Thoracic aorta (tissue), 2 donors: ENCODE measurements at regions not wholly inside any gene's neighbourhood (a gene's known extent, or its start where the extent isn't known, plus 50 kb on each side); places are given as distances from the start of the nearest gene placed in this dataset.

Experiments
- ATAC-seq: fragments of 150-250 bp; one replicate; pipeline ENCODE4 v1.8.0; 2017; ENCODE audit warnings: low read depth; ENCODE audit not compliant: insufficient number of reproducible peaks, low FRiP score
- DNase-seq: peaks from one replicate; pipeline ENCODE4 v3.0.0-alpha.2; 2020; ENCODE audit warnings: low spot score
- H3K27ac ChIP-seq, 2 donors: fragments of 200-600 bp; sonication (generic); 1 replicate in 1 of 2; 2 replicates in 1 of 2; pipeline ENCODE4 v1.5.1; 2016; ENCODE audit warnings: mild to moderate bottlenecking in 2 of 2, moderate library complexity in 2 of 2
- H3K27me3 ChIP-seq: fragments of 200-600 bp; sonication (generic); replicated peaks from 2 replicates; pipeline ENCODE4 v1.6.0; 2016; ENCODE audit warnings: mild to moderate bottlenecking; ENCODE audit not compliant: insufficient read depth
- H3K36me3 ChIP-seq: fragments of 200-600 bp; sonication (generic); one replicate; pipeline ENCODE4 v1.5.1; 2016
- H3K4me1 ChIP-seq, 2 donors: fragments of 200-600 bp; sonication (generic); 1 replicate in 1 of 2; 2 replicates in 1 of 2; pipeline versions ENCODE4 v1.5.1 to v1.6.0; 2016; ENCODE audit warnings: low read depth in 2 of 2, mild to moderate bottlenecking in 1 of 2; ENCODE audit not compliant: control insufficient read depth in 1 of 2
- H3K4me3 ChIP-seq: fragments of 200-600 bp; sonication (generic); 2 replicates; pipeline ENCODE4 v1.5.1; 2016; ENCODE audit warnings: mild to moderate bottlenecking
- H3K9me3 ChIP-seq: fragments of 200-600 bp; sonication (generic); 2 replicates; pipeline ENCODE4 v1.5.1; 2016
- CTCF ChIP-seq: fragments of 200-600 bp; sonication (generic); IDR thresholded peaks from one replicate; pipeline ENCODE4 v1.5.1; 2019; ENCODE audit warnings: antibody characterized with exemption

DNA sequence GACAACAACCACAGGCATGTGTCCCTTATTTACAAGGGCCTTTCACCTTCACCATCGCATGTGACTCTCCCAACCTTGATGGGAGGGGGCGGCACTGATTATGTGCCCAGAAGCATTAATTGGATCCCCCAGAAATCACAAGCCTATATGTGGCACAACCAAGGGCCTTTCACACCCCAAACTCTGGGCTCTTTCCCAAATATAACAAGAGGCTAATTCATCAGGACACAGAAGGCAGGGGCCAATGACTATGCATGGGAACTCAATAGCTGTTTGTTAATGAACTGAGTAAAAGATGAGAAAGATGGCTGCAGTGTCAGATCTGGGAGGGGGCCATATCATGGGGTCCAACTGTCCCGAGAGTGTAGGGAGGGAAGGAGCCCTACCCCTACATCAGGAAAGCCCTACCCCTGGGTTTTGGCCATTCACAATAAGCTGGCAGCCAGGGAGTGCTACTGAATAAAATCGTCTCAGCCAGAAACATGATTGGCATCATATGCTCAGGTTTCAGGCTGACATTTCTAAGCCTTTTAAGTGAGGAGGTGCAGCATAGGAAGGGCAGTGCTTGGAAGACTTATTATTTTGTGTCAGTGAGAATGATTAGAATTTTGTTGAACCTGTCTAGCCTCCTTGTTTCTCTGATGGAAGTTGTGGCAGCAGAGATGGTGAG lies 814.4 kb upstream of the AMELY start:
- Histone ChIP-seq H3K9me3 (no peaks in the 10 kb centered on the region), H3K27me3 (no peaks in the 10 kb centered on the region), H3K4me1 (peaks cover 0 to 13% of the 10 kb centered on the region in 2 donors), H3K4me3 (no peak overlapping the region), H3K36me3 (no peaks in the 10 kb centered on the region), H3K27ac (no peak overlapping the region)
- ATAC-seq (no peak), DNase-seq (no peak)
- TF ChIP-seq CTCF, result no peak

- ATAC-seq (no peak), DNase-seq (no peak)
- no peak for TF ChIP-seq CTCF
- Histone ChIP-seq H3K36me3 (no peaks in the 10 kb centered on the region), H3K27me3 (no peaks in the 10 kb centered on the region), H3K4me1 (peaks cover 0 to 11% of the 10 kb centered on the region in 2 donors), H3K4me3 (no peak overlapping the region), H3K9me3 (no peaks in the 10 kb centered on the region), H3K27ac (no peak overlapping the region)
Measured at GRCh38 chrY:7723991-7724632, 812.6 kb upstream of the AMELY start.

GRCh38 chrY:7723127-7723526 lies 811.6 kb upstream of the AMELY start:
- Histone ChIP-seq H3K27me3 (no peaks in the 10 kb centered on the region), H3K36me3 (no peaks in the 10 kb centered on the region), H3K4me3 (no peak overlapping the region), H3K9me3 (no peaks in the 10 kb centered on the region), H3K27ac (no peak overlapping the region), H3K4me1 (peaks cover 0 to 18% of the 10 kb centered on the region in 2 donors)
- DNase-seq (no peak), ATAC-seq (no peak)
- no peak for TF ChIP-seq CTCF

- Histone ChIP-seq H3K36me3 (no peaks in the 10 kb centered on the region), H3K9me3 (no peaks in the 10 kb centered on the region), H3K27me3 (no peaks in the 10 kb centered on the region), H3K27ac (no peak overlapping the region), H3K4me3 (no peak overlapping the region), H3K4me1 (peaks cover 0 to 18% of the 10 kb centered on the region in 2 donors)
- ATAC-seq (no peak), DNase-seq (no peak)
- TF ChIP-seq CTCF, result no peak
Measured at GRCh38 chrY:7722566-7722965, 811.0 kb upstream of the AMELY start.

GRCh38 chrY:7720974-7721373 lies 809.4 kb upstream of the AMELY start:
- Histone ChIP-seq H3K27me3 (no peaks in the 10 kb centered on the region), H3K4me3 (no peak overlapping the region), H3K36me3 (no peaks in the 10 kb centered on the region), H3K27ac (no peak overlapping the region), H3K4me1 (peaks cover 0 to 18% of the 10 kb centered on the region in 2 donors), H3K9me3 (no peaks in the 10 kb centered on the region)
- TF ChIP-seq CTCF, result no peak
- ATAC-seq, result no peak
- DNase-seq, result no peak
